GM23338 (cell line): ENCODE measurements at regions not wholly inside any gene's neighbourhood (a gene's known extent, or its start where the extent isn't known, plus 50 kb on each side); places are given as distances from the start of the nearest gene placed in this dataset.

Experiments used
- ATAC-seq: fragments of 200-7000 bp; cut with Tn5 transposase; 3 replicates; pipeline ENCODE4 v1.9.1; 2020
- DNase-seq: peaks from one replicate; pipeline ENCODE4 v3.0.0-alpha.2; 2015; ENCODE audit warnings: low spot score
- H2AFZ ChIP-seq: fragments of 200-600 bp; sonication (generic); 2 replicates; pipeline ENCODE4 v1.8.0; 2016; ENCODE audit warnings: antibody characterized with exemption, mild to moderate bottlenecking, moderate library complexity
- H3F3A ChIP-seq: fragments of 200-600 bp; sonication (generic); replicated peaks from 2 replicates; pipeline ENCODE4 v1.8.0; 2017; ENCODE audit warnings: antibody characterized with exemption, mixed run types, low read depth
- H3K27ac ChIP-seq: fragments of 200-600 bp; sonication (generic); 2 replicates; pipeline ENCODE4 v1.6.1; 2016; ENCODE audit warnings: low read depth
- H3K27me3 ChIP-seq: fragments of 200-600 bp; sonication (generic); 2 replicates; pipeline ENCODE4 v1.8.0; 2016; ENCODE audit warnings: mild to moderate bottlenecking, mixed run types, moderate library complexity; ENCODE audit not compliant: insufficient read depth
- H3K36me3 ChIP-seq: fragments of 200-600 bp; sonication (generic); 2 replicates; pipeline ENCODE4 v1.8.0; 2016; ENCODE audit warnings: mild to moderate bottlenecking; ENCODE audit not compliant: insufficient read depth
- H3K4me1 ChIP-seq: fragments of 200-600 bp; sonication (generic); 2 replicates; pipeline ENCODE4 v1.8.0; 2016; ENCODE audit warnings: mild to moderate bottlenecking, moderate library complexity; ENCODE audit not compliant: insufficient read depth
- H3K4me2 ChIP-seq: fragments of 200-600 bp; sonication (generic); 2 replicates; pipeline ENCODE4 v1.7.1; 2017; ENCODE audit warnings: mixed run types
- H3K4me3 ChIP-seq: fragments of 200-600 bp; sonication (generic); 2 replicates; pipeline ENCODE4 v1.6.1; 2016; ENCODE audit warnings: mixed run types
- H3K79me2 ChIP-seq: fragments of 200-600 bp; sonication (generic); replicated peaks from 2 replicates; pipeline ENCODE4 v1.8.0; 2017; ENCODE audit warnings: mild to moderate bottlenecking; ENCODE audit not compliant: insufficient read depth
- H3K9me2 ChIP-seq: fragments of 200-600 bp; sonication (generic); 2 replicates; pipeline ENCODE4 v1.8.0; 2017; ENCODE audit not compliant: insufficient read depth
- H4K20me1 ChIP-seq: fragments of 200-600 bp; sonication (generic); replicated peaks from 2 replicates; pipeline ENCODE4 v1.8.0; 2017; ENCODE audit warnings: mild to moderate bottlenecking; ENCODE audit not compliant: insufficient read depth
- H3K27ac Mint-ChIP-seq: 2 replicates; pipeline ENCODE4 v1.8.0; 2020; ENCODE audit warnings: inconsistent platforms, mild to moderate bottlenecking, moderate library complexity, mixed read lengths
- H3K27me3 Mint-ChIP-seq: 3 replicates; pipeline ENCODE4 v1.8.0; 2022; ENCODE audit warnings: low read depth, mild to moderate bottlenecking, moderate library complexity, mixed read lengths, inconsistent platforms; ENCODE audit not compliant: insufficient read depth, poor library complexity
- H3K36me3 Mint-ChIP-seq: 3 replicates; pipeline ENCODE4 v1.8.0; 2021; ENCODE audit warnings: low read depth, mild to moderate bottlenecking, inconsistent platforms, moderate library complexity, mixed read lengths
- H3K4me1 Mint-ChIP-seq: 3 replicates; pipeline ENCODE4 v1.8.0; 2020; ENCODE audit warnings: mild to moderate bottlenecking, inconsistent platforms, mixed read lengths
- H3K4me3 Mint-ChIP-seq: 3 replicates; pipeline ENCODE4 v1.8.0; 2021; ENCODE audit warnings: moderate library complexity, mild to moderate bottlenecking, inconsistent platforms, mixed read lengths
- H3K9me3 Mint-ChIP-seq: 3 replicates; pipeline ENCODE4 v1.8.0; 2020; ENCODE audit warnings: moderate library complexity, mild to moderate bottlenecking, inconsistent platforms, mixed read lengths
- CREB1 ChIP-seq: fragments of 250-450 bp; sonication (Bioruptor Pico); IDR thresholded peaks from 2 replicates; pipeline ENCODE4 v1.5.0; 2020; ENCODE audit warnings: low read depth, mild to moderate bottlenecking, moderate library complexity
- CTCF ChIP-seq, 2 experiments: fragments of 200-600 bp in 1 of 2; sonication (generic) in 1 of 2; conservative IDR thresholded peaks; 2 replicates each; pipeline versions ENCODE4 v1.5.1 to v1.6.1; 2016 to 2017; ENCODE audit warnings: antibody characterized with exemption in 2 of 2, low read depth in 2 of 2, mild to moderate bottlenecking in 2 of 2, moderate library complexity in 1 of 2
- ETS1 ChIP-seq: IDR thresholded peaks from 2 replicates; pipeline ENCODE4 v1.6.1; 2016; ENCODE audit warnings: antibody characterized with exemption
- EZH2 ChIP-seq: fragments of 200-600 bp; sonication (generic); IDR thresholded peaks from one replicate; pipeline ENCODE4 v1.8.0; 2017; ENCODE audit warnings: antibody characterized with exemption, mild to moderate bottlenecking, low read depth; ENCODE audit not compliant: unreplicated experiment
- EZH2phosphoT487 ChIP-seq: fragments of 200-600 bp; sonication (generic); IDR thresholded peaks from one replicate; pipeline ENCODE4 v1.8.1; 2018; ENCODE audit warnings: antibody characterized with exemption; ENCODE audit not compliant: unreplicated experiment
- NANOG ChIP-seq: IDR thresholded peaks from 2 replicates; pipeline ENCODE4 v1.6.1; 2016; ENCODE audit warnings: antibody characterized with exemption, borderline replicate concordance
- POLR2AphosphoS5 ChIP-seq: IDR thresholded peaks from 2 replicates; pipeline ENCODE4 v1.6.1; 2016; ENCODE audit warnings: antibody characterized with exemption, low read depth
- REST ChIP-seq: IDR thresholded peaks from one replicate; pipeline ENCODE4 v1.6.1; 2018; ENCODE audit warnings: antibody characterized with exemption; ENCODE audit not compliant: unreplicated experiment
- STAT1 ChIP-seq: IDR thresholded peaks from one replicate; pipeline ENCODE4 v1.6.1; 2016; ENCODE audit warnings: antibody characterized with exemption; ENCODE audit not compliant: unreplicated experiment
- ZNF114 ChIP-seq: fragments of 250-450 bp; sonication (Bioruptor Pico); IDR thresholded peaks from 2 replicates; pipeline ENCODE4 v1.5.0; 2020; ENCODE audit warnings: mild to moderate bottlenecking, moderate library complexity
- ZNF462 ChIP-seq: fragments of 250-450 bp; sonication (Bioruptor Pico); IDR thresholded peaks from 2 replicates; pipeline ENCODE4 v1.5.0; 2020; ENCODE audit warnings: mild to moderate bottlenecking, moderate library complexity

GRCh38 chr5:100026606-100027005 is 508.6 kb upstream of the FAM174A start (continued):
- no peak for TF ChIP-seq CTCF (conservative IDR thresholded peaks at IDR 0.05; ENCODE audit: low read depth in 2 of 2)
- TF ChIP-seq ZNF114 (CRISPR knock-in tag): no peak

GRCh38 chr5:100023536-100023935 is 511.6 kb upstream of the FAM174A start:
- Histone ChIP-seq H2AFZ (no peak overlapping the region), H3K79me2 (no peaks in the 10 kb centered on the region), H3F3A (no peaks in the 10 kb centered on the region), H4K20me1 (no peaks in the 10 kb centered on the region), H3K27me3 (no peaks in the 10 kb centered on the region), H3K4me1 (no peaks in the 10 kb centered on the region), H3K9me2 (no peaks in the 10 kb centered on the region), H3K27ac (no peak overlapping the region), H3K4me3 (no peak overlapping the region), H3K36me3 (no peaks in the 10 kb centered on the region), H3K4me2 (no peak overlapping the region)
- Mint-ChIP-seq H3K4me3 (no peak overlapping the region), H3K27me3 (no peaks in the 10 kb centered on the region), H3K9me3 (no peaks in the 10 kb centered on the region), H3K4me1 (no peaks in the 10 kb centered on the region), H3K27ac (no peak overlapping the region), H3K36me3 (no peaks in the 10 kb centered on the region)
- ATAC-seq (no peak), DNase-seq (no peak)
- TF ChIP-seq ZNF114 (CRISPR knock-in tag) (no peak), EZH2phosphoT487 (no peak), CREB1 (CRISPR knock-in tag) (no peak), POLR2AphosphoS5 (no peak), ETS1 (no peak), EZH2 (no peak), STAT1 (no peak), CTCF (conservative IDR thresholded peaks at IDR 0.05; ENCODE audit: low read depth in 2 of 2) (no peak), NANOG (no peak), REST (no peak), ZNF462 (CRISPR knock-in tag) (no peak)
